ENCODE measurements at regions not wholly inside any gene's neighbourhood (a gene's known extent, or its start where the extent isn't known, plus 50 kb on each side); places are given as distances from the start of the nearest gene placed in this dataset.
A peak's percentile ranks its signal among the peaks of the same experiment; 100 is the strongest.

- Histone ChIP-seq H3K4me1 (ENCODE audit: control insufficient read depth in 5 of 5, insufficient read depth in 5 of 5, low read length in 5 of 5) (peaks cover 0 to 19% (median 4%) of the 10 kb centered on the region in 5 donors), H3K36me3 (ENCODE audit: control insufficient read depth in 4 of 4, insufficient read depth in 4 of 4, low read length in 4 of 4) (no peaks in the 10 kb centered on the region), H3K9ac (ENCODE audit: insufficient read depth in 1 of 2, low read length in 2 of 2) (no peak overlapping the region), H3K27me3 (ENCODE audit: control insufficient read depth in 3 of 3, insufficient read depth in 3 of 3, low read length in 2 of 3) (no peaks in the 10 kb centered on the region), H3K9me3 (ENCODE audit: control insufficient read depth in 4 of 4, insufficient read depth in 3 of 4, low read length in 3 of 4) (no peaks in the 10 kb centered on the region), H3K27ac (ENCODE audit: low read depth in 1 of 2, low read length in 1 of 2) (peak overlapping the region; percentile 5 to 35), H3K4me3 (no peak overlapping the region)
- ATAC-seq (ENCODE audit: insufficient read depth, low FRiP score) (peak; percentile 4), DNase-seq (no peak)
- 66% methylated on average over 3 of the region's 3 CpGs for WGBS, 2 donors
- TF ChIP-seq CTCF (IDR thresholded peaks at IDR 0.05; ENCODE audit: control extremely low read depth, extremely low read depth) = peak; percentile 33
These were observed 534.7 kb upstream of the JARID2 start for GRCh38 chr6:14711056-14711703.

GRCh38 chr6:14711704-14712379 is 534.0 kb upstream of the JARID2 start:
- Histone ChIP-seq H3K9ac (ENCODE audit: insufficient read depth in 1 of 2, low read length in 2 of 2) (no peak overlapping the region), H3K4me1 (ENCODE audit: control insufficient read depth in 5 of 5, insufficient read depth in 5 of 5, low read length in 5 of 5) (peaks cover 0 to 15% (median 3%) of the 10 kb centered on the region in 5 donors), H3K9me3 (ENCODE audit: control insufficient read depth in 4 of 4, insufficient read depth in 3 of 4, low read length in 3 of 4) (no peaks in the 10 kb centered on the region), H3K27ac (ENCODE audit: low read depth in 1 of 2, low read length in 1 of 2) (peak overlapping the region; percentile 5 to 35), H3K4me3 (no peak overlapping the region), H3K36me3 (ENCODE audit: control insufficient read depth in 4 of 4, insufficient read depth in 4 of 4, low read length in 4 of 4) (no peaks in the 10 kb centered on the region), H3K27me3 (ENCODE audit: control insufficient read depth in 3 of 3, insufficient read depth in 3 of 3, low read length in 2 of 3) (no peaks in the 10 kb centered on the region)
- WGBS, 2 donors = 86 to 93% methylated on average over 7 of the region's 7 CpGs
- DNase-seq (no peak), ATAC-seq (ENCODE audit: insufficient read depth, low FRiP score) (no peak)
- no peak for TF ChIP-seq CTCF (IDR thresholded peaks at IDR 0.05; ENCODE audit: control extremely low read depth, extremely low read depth)

- WGBS, 2 donors = 74 to 79% methylated on average over 15 of the region's 15 CpGs
- DNase-seq = no peak
- no peak overlapping the region for H3K9ac ChIP-seq (ENCODE audit: insufficient read depth in 1 of 2, low read length in 2 of 2)
- no peaks in the 10 kb centered on the region for H3K36me3 ChIP-seq (ENCODE audit: control insufficient read depth in 4 of 4, insufficient read depth in 4 of 4, low read length in 4 of 4)
- H3K27me3 ChIP-seq (ENCODE audit: control insufficient read depth in 3 of 3, insufficient read depth in 3 of 3, low read length in 2 of 3) = no peaks in the 10 kb centered on the region
- H3K4me3 ChIP-seq = no peak overlapping the region
- no peaks in the 10 kb centered on the region for H3K9me3 ChIP-seq (ENCODE audit: control insufficient read depth in 4 of 4, insufficient read depth in 3 of 4, low read length in 3 of 4)
- ATAC-seq (ENCODE audit: insufficient read depth, low FRiP score) = peak; percentile 68
- H3K4me1 ChIP-seq (ENCODE audit: control insufficient read depth in 5 of 5, insufficient read depth in 5 of 5, low read length in 5 of 5) = peaks cover 0 to 14% (median 3%) of the 10 kb centered on the region in 5 donors
- peak overlapping the region in 1 of 2 donors; percentile 41 for H3K27ac ChIP-seq (ENCODE audit: low read depth in 1 of 2, low read length in 1 of 2)
- no peak for TF ChIP-seq CTCF (IDR thresholded peaks at IDR 0.05; ENCODE audit: control extremely low read depth, extremely low read depth)
These were observed 532.6 kb upstream of the JARID2 start for GRCh38 chr6:14713008-14713960.
